ENCODE measurements at regions not wholly inside any gene's neighbourhood (a gene's known extent, or its start where the extent isn't known, plus 50 kb on each side); places are given as distances from the start of the nearest gene placed in this dataset.
A peak's percentile ranks its signal among the peaks of the same experiment; 100 is the strongest.

DNA sequence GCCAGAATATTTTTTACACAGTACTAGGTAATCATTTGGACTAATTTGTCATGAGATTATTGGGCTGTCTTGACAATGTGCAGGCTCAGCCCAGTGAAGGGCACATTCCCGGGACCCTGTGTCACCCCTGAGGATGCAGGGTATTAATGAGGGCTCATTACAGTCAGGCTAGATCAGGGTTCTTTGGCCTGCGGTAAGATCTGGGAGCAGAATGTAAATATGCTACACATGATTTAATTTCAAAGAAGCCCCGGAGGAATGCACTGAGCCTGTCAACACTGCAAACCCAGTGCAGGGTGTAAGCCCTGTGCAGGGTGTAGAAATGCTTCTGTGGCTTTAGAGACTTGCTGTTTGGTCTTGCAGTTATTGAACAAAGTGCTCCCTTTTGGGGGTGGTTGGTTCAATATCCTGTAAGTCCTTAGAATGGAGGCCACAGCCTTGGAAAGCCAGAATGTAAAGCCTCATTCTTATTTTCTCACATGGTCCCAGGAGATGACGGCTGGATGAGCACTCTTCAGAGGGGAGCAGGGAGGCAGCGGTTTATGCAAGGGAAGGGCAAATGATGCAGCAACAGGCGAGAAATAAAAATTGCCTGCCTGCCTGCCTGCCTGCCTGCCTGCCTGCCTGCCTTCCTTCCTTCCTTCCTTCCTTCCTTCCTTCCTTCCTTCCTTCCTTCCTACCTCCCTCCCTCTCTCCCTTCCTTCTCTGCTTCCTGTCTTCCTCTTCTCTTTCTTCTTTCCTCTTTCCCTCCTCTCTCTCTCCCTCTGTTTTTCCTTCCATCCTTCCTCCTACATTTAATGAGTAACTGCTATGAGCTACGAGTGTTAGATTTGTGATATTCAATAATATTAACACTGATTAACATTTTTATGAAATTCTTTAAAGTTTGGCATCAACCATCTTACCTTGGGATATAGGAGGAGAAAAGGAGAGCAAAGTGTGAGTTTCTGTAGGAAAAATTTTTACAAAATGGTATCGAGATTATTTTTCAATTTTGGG, 148.8 kb downstream of the VAPA start:
- Histone ChIP-seq H3K9me3 (ENCODE audit: control insufficient read depth in 2 of 3, insufficient read depth in 1 of 3, low read length in 3 of 3) (no peaks in the 10 kb centered on the region), H3K4me1 (ENCODE audit: control insufficient read depth in 2 of 3, insufficient read depth in 2 of 3, low read depth in 1 of 3, low read length in 3 of 3) (peaks cover 0 to 5% (median 4%) of the 10 kb centered on the region in 3 donors), H3K36me3 (ENCODE audit: control insufficient read depth in 2 of 3, insufficient read depth in 3 of 3, low read length in 3 of 3) (no peaks in the 10 kb centered on the region), H3K27ac (ENCODE audit: low read depth in 2 of 2, low read length in 2 of 2) (no peak overlapping the region), H3K4me3 (ENCODE audit: low read length in 3 of 3) (no peak overlapping the region), H3K9ac (ENCODE audit: low read length in 3 of 3) (no peak overlapping the region), H3K27me3 (ENCODE audit: control insufficient read depth, insufficient read depth, low read length) (no peaks in the 10 kb centered on the region)
- peak in 4 of 5 donors; percentile 45 to 70 (median 57) for DNase-seq
- FAIRE-seq = no peak
- intact Hi-C loops (cut with DNase I) = no loop called here
- TF ChIP-seq, protein P1, sequence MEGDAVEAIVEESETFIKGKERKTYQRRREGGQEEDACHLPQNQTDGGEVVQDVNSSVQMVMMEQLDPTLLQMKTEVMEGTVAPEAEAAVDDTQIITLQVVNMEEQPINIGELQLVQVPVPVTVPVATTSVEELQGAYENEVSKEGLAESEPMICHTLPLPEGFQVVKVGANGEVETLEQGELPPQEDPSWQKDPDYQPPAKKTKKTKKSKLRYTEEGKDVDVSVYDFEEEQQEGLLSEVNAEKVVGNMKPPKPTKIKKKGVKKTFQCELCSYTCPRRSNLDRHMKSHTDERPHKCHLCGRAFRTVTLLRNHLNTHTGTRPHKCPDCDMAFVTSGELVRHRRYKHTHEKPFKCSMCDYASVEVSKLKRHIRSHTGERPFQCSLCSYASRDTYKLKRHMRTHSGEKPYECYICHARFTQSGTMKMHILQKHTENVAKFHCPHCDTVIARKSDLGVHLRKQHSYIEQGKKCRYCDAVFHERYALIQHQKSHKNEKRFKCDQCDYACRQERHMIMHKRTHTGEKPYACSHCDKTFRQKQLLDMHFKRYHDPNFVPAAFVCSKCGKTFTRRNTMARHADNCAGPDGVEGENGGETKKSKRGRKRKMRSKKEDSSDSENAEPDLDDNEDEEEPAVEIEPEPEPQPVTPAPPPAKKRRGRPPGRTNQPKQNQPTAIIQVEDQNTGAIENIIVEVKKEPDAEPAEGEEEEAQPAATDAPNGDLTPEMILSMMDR (IDR thresholded peaks at IDR 0.05; ENCODE audit: borderline replicate concordance, extremely low read depth, insufficient read depth) = no peak

DNA sequence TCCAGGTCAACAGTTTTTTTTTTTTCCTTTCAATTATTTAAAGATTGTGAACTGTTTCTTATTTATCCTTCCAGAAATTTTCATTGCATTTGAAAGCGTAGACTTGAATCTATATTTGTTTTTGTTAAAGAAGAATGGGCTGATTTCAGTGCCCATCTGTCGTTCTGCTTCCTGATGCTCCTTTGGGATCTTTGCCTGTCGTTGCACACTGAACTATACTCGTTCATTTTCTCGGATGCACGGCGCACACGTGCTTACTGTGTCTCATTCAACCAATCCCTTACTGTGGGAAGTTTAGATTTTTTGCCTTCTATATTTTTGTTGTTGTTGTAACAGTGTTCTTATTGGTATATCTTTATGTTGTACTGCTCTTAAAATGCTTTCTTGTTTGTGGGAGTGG, 149.7 kb downstream of the VAPA start:
- intact Hi-C loops (cut with DNase I) = no loop called here
- no peak overlapping the region for H3K27ac ChIP-seq (ENCODE audit: low read depth in 2 of 2, low read length in 2 of 2)
- H3K9me3 ChIP-seq (ENCODE audit: control insufficient read depth in 2 of 3, insufficient read depth in 1 of 3, low read length in 3 of 3) = no peaks in the 10 kb centered on the region
- TF ChIP-seq, protein P1 (IDR thresholded peaks at IDR 0.05; ENCODE audit: borderline replicate concordance, extremely low read depth, insufficient read depth) = no peak
- FAIRE-seq = no peak
- no peaks in the 10 kb centered on the region for H3K27me3 ChIP-seq (ENCODE audit: control insufficient read depth, insufficient read depth, low read length)
- DNase-seq = peak in 1 of 5 donors; percentile 8
- no peak overlapping the region for H3K9ac ChIP-seq (ENCODE audit: low read length in 3 of 3)
- H3K36me3 ChIP-seq (ENCODE audit: control insufficient read depth in 2 of 3, insufficient read depth in 3 of 3, low read length in 3 of 3) = no peaks in the 10 kb centered on the region
- H3K4me3 ChIP-seq (ENCODE audit: low read length in 3 of 3) = no peak overlapping the region
- H3K4me1 ChIP-seq (ENCODE audit: control insufficient read depth in 2 of 3, insufficient read depth in 2 of 3, low read depth in 1 of 3, low read length in 3 of 3) = peaks cover 0 to 3% (median 0%) of the 10 kb centered on the region in 3 donors

DNA sequence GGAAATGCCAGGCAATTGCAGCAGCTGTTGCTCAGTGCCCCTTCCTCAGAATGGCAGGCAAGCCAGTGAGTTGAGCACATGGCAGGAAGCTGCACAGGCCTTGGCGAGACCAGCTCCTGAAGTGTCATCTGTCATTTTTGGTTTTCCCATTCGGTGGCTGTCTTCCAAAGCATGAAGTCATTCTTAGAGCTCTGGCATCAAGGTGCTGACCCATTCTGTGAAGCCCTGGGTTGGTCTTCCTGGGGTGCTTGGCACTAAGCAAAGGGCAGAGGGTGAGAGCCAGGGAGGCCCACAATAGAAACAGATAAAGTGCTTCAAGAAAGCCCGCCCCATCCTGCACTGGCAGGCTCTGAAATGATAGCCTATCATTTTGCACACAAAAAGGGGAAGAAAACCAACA, 150.5 kb downstream of the VAPA start:
- intact Hi-C loops (cut with DNase I) = no loop called here
- no peak overlapping the region for H3K4me3 ChIP-seq (ENCODE audit: low read length in 3 of 3)
- no peaks in the 10 kb centered on the region for H3K9me3 ChIP-seq (ENCODE audit: control insufficient read depth in 2 of 3, insufficient read depth in 1 of 3, low read length in 3 of 3)
- no peak overlapping the region for H3K9ac ChIP-seq (ENCODE audit: low read length in 3 of 3)
- H3K27ac ChIP-seq (ENCODE audit: low read depth in 2 of 2, low read length in 2 of 2) = no peak overlapping the region
- no peaks in the 10 kb centered on the region for H3K36me3 ChIP-seq (ENCODE audit: control insufficient read depth in 2 of 3, insufficient read depth in 3 of 3, low read length in 3 of 3)
- H3K27me3 ChIP-seq (ENCODE audit: control insufficient read depth, insufficient read depth, low read length) = no peaks in the 10 kb centered on the region
- TF ChIP-seq, protein P1 (IDR thresholded peaks at IDR 0.05; ENCODE audit: borderline replicate concordance, extremely low read depth, insufficient read depth) = no peak
- H3K4me1 ChIP-seq (ENCODE audit: control insufficient read depth in 2 of 3, insufficient read depth in 2 of 3, low read depth in 1 of 3, low read length in 3 of 3) = no peaks in the 10 kb centered on the region
- no peak for FAIRE-seq
- peak in 1 of 5 donors; percentile 28 for DNase-seq

All from kidney (tissue), 13 donors.